ENCODE measurements at regions not wholly inside any gene's neighbourhood (a gene's known extent, or its start where the extent isn't known, plus 50 kb on each side); places are given as distances from the start of the nearest gene placed in this dataset.

GRCh38 chr7:131691454-131692130, 135.2 kb upstream of the PODXL start:
- Histone ChIP-seq H3K23ac (ENCODE audit: low read length) (no peak overlapping the region), H3K27ac (ENCODE audit: low read depth, low read length) (no peak overlapping the region), H3K56ac (ENCODE audit: low read length) (peak overlapping the region; percentile 67), H3K4ac (ENCODE audit: low read depth, low read length) (no peak overlapping the region), H3K27me3 (ENCODE audit: insufficient read depth, low read length, poor library complexity) (no peaks in the 10 kb centered on the region), H3K9ac (ENCODE audit: low read length) (no peak overlapping the region), H4K8ac (ENCODE audit: low read depth, low read length) (no peak overlapping the region), H3K79me2 (ENCODE audit: control insufficient read depth, insufficient read depth, low read length) (no peaks in the 10 kb centered on the region), H3K4me1 (ENCODE audit: control insufficient read depth, low read depth, low read length) (peaks cover 4% of the 10 kb centered on the region), H2AK5ac (ENCODE audit: low read length) (no peak overlapping the region), H4K5ac (ENCODE audit: low read length) (no peak overlapping the region), H3K18ac (ENCODE audit: low read length) (no peak overlapping the region), H2BK120ac (ENCODE audit: low read depth, low read length) (no peak overlapping the region), H2BK5ac (ENCODE audit: low read length) (no peak overlapping the region), H2BK15ac (replicated peaks; ENCODE audit: low read depth) (no peak overlapping the region), H3K36me3 (ENCODE audit: control insufficient read depth, insufficient read depth, low read length) (no peaks in the 10 kb centered on the region), H3K4me3 (ENCODE audit: low read length) (no peak overlapping the region), H3K4me2 (ENCODE audit: low read length) (no peak overlapping the region), H3K79me1 (ENCODE audit: low read length) (no peaks in the 10 kb centered on the region)
- WGBS (ENCODE audit: extremely low coverage, insufficient coverage, low lambda C conversion rate) = no CpG with 5 or more reads among the region's 12 CpGs
- DNase-seq = no peak

- no peak overlapping the region for H2BK120ac ChIP-seq (ENCODE audit: low read depth, low read length)
- no peaks in the 10 kb centered on the region for H3K27me3 ChIP-seq (ENCODE audit: insufficient read depth, low read length, poor library complexity)
Measured at GRCh38 chr7:131690441-131690840, 134.0 kb upstream of the PODXL start.

GRCh38 chr7:131689662-131690234, 133.3 kb upstream of the PODXL start:
- Histone ChIP-seq H2BK5ac (ENCODE audit: low read length) (no peak overlapping the region), H3K27me3 (ENCODE audit: insufficient read depth, low read length, poor library complexity) (no peaks in the 10 kb centered on the region), H3K79me2 (ENCODE audit: control insufficient read depth, insufficient read depth, low read length) (no peaks in the 10 kb centered on the region), H3K56ac (ENCODE audit: low read length) (no peak overlapping the region), H3K4me3 (ENCODE audit: low read length) (no peak overlapping the region), H2BK120ac (ENCODE audit: low read depth, low read length) (no peak overlapping the region), H3K9ac (ENCODE audit: low read length) (no peak overlapping the region), H3K18ac (ENCODE audit: low read length) (no peak overlapping the region), H2AK5ac (ENCODE audit: low read length) (no peak overlapping the region), H3K4me1 (ENCODE audit: control insufficient read depth, low read depth, low read length) (peaks cover 4% of the 10 kb centered on the region), H3K23ac (ENCODE audit: low read length) (no peak overlapping the region), H4K5ac (ENCODE audit: low read length) (no peak overlapping the region), H4K8ac (ENCODE audit: low read depth, low read length) (no peak overlapping the region), H3K79me1 (ENCODE audit: low read length) (no peaks in the 10 kb centered on the region), H3K4me2 (ENCODE audit: low read length) (no peak overlapping the region), H3K4ac (ENCODE audit: low read depth, low read length) (no peak overlapping the region), H2BK15ac (replicated peaks; ENCODE audit: low read depth) (no peak overlapping the region), H3K36me3 (ENCODE audit: control insufficient read depth, insufficient read depth, low read length) (no peaks in the 10 kb centered on the region), H3K27ac (ENCODE audit: low read depth, low read length) (no peak overlapping the region)
- no CpG with 5 or more reads among the region's 19 CpGs for WGBS (ENCODE audit: extremely low coverage, insufficient coverage, low lambda C conversion rate)
- DNase-seq = no peak

More at GRCh38 chr7:131690441-131690840, 134.0 kb upstream of the PODXL start:
- Histone ChIP-seq H2BK15ac (replicated peaks; ENCODE audit: low read depth) (no peak overlapping the region), H2BK5ac (ENCODE audit: low read length) (no peak overlapping the region), H4K5ac (ENCODE audit: low read length) (no peak overlapping the region), H4K8ac (ENCODE audit: low read depth, low read length) (no peak overlapping the region), H3K18ac (ENCODE audit: low read length) (no peak overlapping the region), H3K56ac (ENCODE audit: low read length) (no peak overlapping the region), H3K4ac (ENCODE audit: low read depth, low read length) (no peak overlapping the region), H3K9ac (ENCODE audit: low read length) (no peak overlapping the region), H3K4me1 (ENCODE audit: control insufficient read depth, low read depth, low read length) (peaks cover 4% of the 10 kb centered on the region), H3K79me1 (ENCODE audit: low read length) (no peaks in the 10 kb centered on the region), H2AK5ac (ENCODE audit: low read length) (no peak overlapping the region), H3K27ac (ENCODE audit: low read depth, low read length) (no peak overlapping the region), H3K23ac (ENCODE audit: low read length) (no peak overlapping the region), H3K36me3 (ENCODE audit: control insufficient read depth, insufficient read depth, low read length) (no peaks in the 10 kb centered on the region), H3K4me3 (ENCODE audit: low read length) (no peak overlapping the region), H3K79me2 (ENCODE audit: control insufficient read depth, insufficient read depth, low read length) (no peaks in the 10 kb centered on the region), H3K4me2 (ENCODE audit: low read length) (no peak overlapping the region)
- DNase-seq = no peak
- no CpG with 5 or more reads among the region's 12 CpGs for WGBS (ENCODE audit: extremely low coverage, insufficient coverage, low lambda C conversion rate)

- H3K36me3 ChIP-seq (ENCODE audit: control insufficient read depth, insufficient read depth, low read length) = no peaks in the 10 kb centered on the region
- no peaks in the 10 kb centered on the region for H3K27me3 ChIP-seq (ENCODE audit: insufficient read depth, low read length, poor library complexity)
Measured at GRCh38 chr7:131688738-131689661, 132.6 kb upstream of the PODXL start.

GRCh38 chr7:131687296-131687695, 130.9 kb upstream of the PODXL start:
- Histone ChIP-seq H3K18ac (ENCODE audit: low read length) (no peak overlapping the region), H3K79me2 (ENCODE audit: control insufficient read depth, insufficient read depth, low read length) (no peaks in the 10 kb centered on the region), H2BK120ac (ENCODE audit: low read depth, low read length) (no peak overlapping the region), H3K27me3 (ENCODE audit: insufficient read depth, low read length, poor library complexity) (no peaks in the 10 kb centered on the region), H3K4me2 (ENCODE audit: low read length) (no peak overlapping the region), H3K9ac (ENCODE audit: low read length) (no peak overlapping the region), H3K79me1 (ENCODE audit: low read length) (no peaks in the 10 kb centered on the region), H2BK5ac (ENCODE audit: low read length) (no peak overlapping the region), H3K23ac (ENCODE audit: low read length) (no peak overlapping the region), H4K8ac (ENCODE audit: low read depth, low read length) (no peak overlapping the region), H3K4ac (ENCODE audit: low read depth, low read length) (no peak overlapping the region), H2AK5ac (ENCODE audit: low read length) (no peak overlapping the region), H3K27ac (ENCODE audit: low read depth, low read length) (no peak overlapping the region), H2BK15ac (replicated peaks; ENCODE audit: low read depth) (no peak overlapping the region), H3K4me1 (ENCODE audit: control insufficient read depth, low read depth, low read length) (peaks cover 2% of the 10 kb centered on the region), H3K36me3 (ENCODE audit: control insufficient read depth, insufficient read depth, low read length) (no peaks in the 10 kb centered on the region), H3K56ac (ENCODE audit: low read length) (no peak overlapping the region), H4K5ac (ENCODE audit: low read length) (no peak overlapping the region), H3K4me3 (ENCODE audit: low read length) (no peak overlapping the region)
- no CpG with 5 or more reads among the region's 9 CpGs for WGBS (ENCODE audit: extremely low coverage, insufficient coverage, low lambda C conversion rate)
- DNase-seq = no peak

More at GRCh38 chr7:131688738-131689661, 132.6 kb upstream of the PODXL start:
- Histone ChIP-seq H3K23ac (ENCODE audit: low read length) (no peak overlapping the region), H4K8ac (ENCODE audit: low read depth, low read length) (no peak overlapping the region), H2AK5ac (ENCODE audit: low read length) (no peak overlapping the region), H3K79me1 (ENCODE audit: low read length) (no peaks in the 10 kb centered on the region), H2BK120ac (ENCODE audit: low read depth, low read length) (no peak overlapping the region), H3K79me2 (ENCODE audit: control insufficient read depth, insufficient read depth, low read length) (no peaks in the 10 kb centered on the region), H3K4me3 (ENCODE audit: low read length) (no peak overlapping the region), H3K4ac (ENCODE audit: low read depth, low read length) (no peak overlapping the region), H3K56ac (ENCODE audit: low read length) (no peak overlapping the region), H2BK5ac (ENCODE audit: low read length) (no peak overlapping the region), H3K18ac (ENCODE audit: low read length) (no peak overlapping the region), H3K4me1 (ENCODE audit: control insufficient read depth, low read depth, low read length) (peaks cover 4% of the 10 kb centered on the region), H2BK15ac (replicated peaks; ENCODE audit: low read depth) (no peak overlapping the region), H3K9ac (ENCODE audit: low read length) (no peak overlapping the region), H4K5ac (ENCODE audit: low read length) (no peak overlapping the region), H3K27ac (ENCODE audit: low read depth, low read length) (no peak overlapping the region), H3K4me2 (ENCODE audit: low read length) (no peak overlapping the region)
- peak; percentile 86 for DNase-seq
- no CpG with 5 or more reads among the region's 12 CpGs for WGBS (ENCODE audit: extremely low coverage, insufficient coverage, low lambda C conversion rate)

Measured in mesendoderm (in vitro differentiated cells).